Neural progenitor cell (in vitro differentiated cells): ENCODE measurements at regions not wholly inside any gene's neighbourhood (a gene's known extent, or its start where the extent isn't known, plus 50 kb on each side); places are given as distances from the start of the nearest gene placed in this dataset.
A peak's percentile ranks its signal among the peaks of the same experiment; 100 is the strongest.

ENCODE experiments used
- DNase-seq: peaks from one replicate; pipeline ENCODE4 v3.0.0-alpha.2; 2016; ENCODE audit warnings: low spot score
- H2AFZ ChIP-seq: fragments of 200-600 bp; sonication (generic); replicated peaks from 2 replicates; pipeline ENCODE4 v1.6.1; 2016; ENCODE audit warnings: antibody characterized with exemption
- H3F3A ChIP-seq: fragments of 200-600 bp; sonication (generic); 2 replicates; pipeline ENCODE4 v1.6.1; 2016; ENCODE audit warnings: antibody characterized with exemption, low read depth
- H3K27ac ChIP-seq: fragments of 200-600 bp; sonication (generic); 2 replicates; pipeline ENCODE4 v1.5.1; 2016; ENCODE audit warnings: mild to moderate bottlenecking
- H3K27me3 ChIP-seq: fragments of 200-600 bp; sonication (generic); 2 replicates; pipeline ENCODE4 v1.6.1; 2016; ENCODE audit warnings: mild to moderate bottlenecking, moderate library complexity
- H3K36me3 ChIP-seq: fragments of 200-600 bp; sonication (generic); 2 replicates; pipeline ENCODE4 v1.5.1; 2016
- H3K4me1 ChIP-seq: fragments of 200-600 bp; sonication (generic); 2 replicates; pipeline ENCODE4 v1.6.1; 2016; ENCODE audit warnings: mixed run types
- H3K4me2 ChIP-seq: fragments of 200-600 bp; sonication (generic); 2 replicates; pipeline ENCODE4 v1.6.1; 2016
- H3K4me3 ChIP-seq: fragments of 200-600 bp; sonication (generic); 2 replicates; pipeline ENCODE4 v1.5.1; 2016
- H3K79me2 ChIP-seq: fragments of 200-600 bp; sonication (generic); 2 replicates; pipeline ENCODE4 v1.6.1; 2016; ENCODE audit warnings: low read depth
- H3K9ac ChIP-seq: fragments of 200-600 bp; sonication (generic); 2 replicates; pipeline ENCODE4 v1.6.1; 2016
- H3K9me3 ChIP-seq: fragments of 200-600 bp; sonication (generic); 2 replicates; pipeline ENCODE4 v1.5.1; 2016; ENCODE audit warnings: low read depth
- H4K20me1 ChIP-seq: fragments of 200-600 bp; sonication (generic); 2 replicates; pipeline ENCODE4 v1.6.1; 2016; ENCODE audit warnings: low read depth
- H3K27ac Mint-ChIP-seq: 3 replicates; pipeline ENCODE4 v1.8.0; 2021; ENCODE audit warnings: mixed read lengths
- H3K27me3 Mint-ChIP-seq: 2 replicates; pipeline ENCODE4 v1.8.0; 2022; ENCODE audit warnings: low read depth, mild to moderate bottlenecking, inconsistent platforms, moderate library complexity, mixed read lengths; ENCODE audit not compliant: insufficient read depth
- H3K36me3 Mint-ChIP-seq: 3 replicates; pipeline ENCODE4 v1.8.0; 2021; ENCODE audit warnings: mixed read lengths
- H3K4me1 Mint-ChIP-seq: 3 replicates; pipeline ENCODE4 v1.8.0; 2021; ENCODE audit warnings: mixed read lengths
- H3K4me3 Mint-ChIP-seq: 3 replicates; pipeline ENCODE4 v1.8.0; 2021; ENCODE audit warnings: mild to moderate bottlenecking, moderate library complexity, mixed read lengths
- H3K9me3 Mint-ChIP-seq: 3 replicates; pipeline ENCODE4 v1.8.0; 2020; ENCODE audit warnings: mixed read lengths
- EZH2 ChIP-seq: fragments of 200-600 bp; sonication (generic); IDR thresholded peaks from 2 replicates; pipeline ENCODE4 v1.6.1; 2017; ENCODE audit warnings: antibody characterized with exemption, mild to moderate bottlenecking, moderate library complexity
- EZH2phosphoT487 ChIP-seq: fragments of 200-600 bp; sonication (generic); IDR thresholded peaks from 2 replicates; pipeline ENCODE4 v1.6.1; 2017; ENCODE audit warnings: antibody characterized with exemption
- TF ChIP-seq, protein P1 (sequence below): fragments of 200-600 bp; sonication (generic); IDR thresholded peaks from 2 replicates; pipeline ENCODE4 v1.5.1; 2017; ENCODE audit warnings: antibody characterized with exemption, mild to moderate bottlenecking

DNA sequence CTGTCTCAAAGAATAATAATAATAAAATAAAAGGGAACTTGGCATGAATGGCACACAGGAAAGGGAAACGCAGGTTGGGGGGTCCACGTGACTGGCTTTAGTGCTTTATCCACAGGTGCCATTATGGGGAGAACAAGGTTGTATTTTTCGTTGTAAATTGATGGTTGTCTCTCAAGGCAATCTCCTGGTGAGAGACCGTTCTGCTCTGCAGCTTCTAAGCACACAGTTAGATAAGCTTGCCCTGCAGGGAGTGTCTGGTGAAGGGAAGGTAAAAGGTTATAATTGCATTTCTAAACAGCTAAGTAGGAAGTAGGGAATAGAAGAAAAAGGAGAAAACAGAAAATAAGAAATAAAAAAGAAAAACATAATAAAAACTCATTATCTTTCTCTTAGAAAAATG, 69.1 kb upstream of the CPSF6 start:
- no peak overlapping the region for H2AFZ ChIP-seq
- no peak overlapping the region for H3K4me2 ChIP-seq
- H3K36me3 Mint-ChIP-seq, result no peaks in the 10 kb centered on the region
- no peaks in the 10 kb centered on the region for H4K20me1 ChIP-seq
- H3K27ac Mint-ChIP-seq, result no peak overlapping the region
- no peak overlapping the region for H3K27ac ChIP-seq
- H3F3A ChIP-seq, result peaks cover 4% of the 10 kb centered on the region
- TF ChIP-seq, protein P1, sequence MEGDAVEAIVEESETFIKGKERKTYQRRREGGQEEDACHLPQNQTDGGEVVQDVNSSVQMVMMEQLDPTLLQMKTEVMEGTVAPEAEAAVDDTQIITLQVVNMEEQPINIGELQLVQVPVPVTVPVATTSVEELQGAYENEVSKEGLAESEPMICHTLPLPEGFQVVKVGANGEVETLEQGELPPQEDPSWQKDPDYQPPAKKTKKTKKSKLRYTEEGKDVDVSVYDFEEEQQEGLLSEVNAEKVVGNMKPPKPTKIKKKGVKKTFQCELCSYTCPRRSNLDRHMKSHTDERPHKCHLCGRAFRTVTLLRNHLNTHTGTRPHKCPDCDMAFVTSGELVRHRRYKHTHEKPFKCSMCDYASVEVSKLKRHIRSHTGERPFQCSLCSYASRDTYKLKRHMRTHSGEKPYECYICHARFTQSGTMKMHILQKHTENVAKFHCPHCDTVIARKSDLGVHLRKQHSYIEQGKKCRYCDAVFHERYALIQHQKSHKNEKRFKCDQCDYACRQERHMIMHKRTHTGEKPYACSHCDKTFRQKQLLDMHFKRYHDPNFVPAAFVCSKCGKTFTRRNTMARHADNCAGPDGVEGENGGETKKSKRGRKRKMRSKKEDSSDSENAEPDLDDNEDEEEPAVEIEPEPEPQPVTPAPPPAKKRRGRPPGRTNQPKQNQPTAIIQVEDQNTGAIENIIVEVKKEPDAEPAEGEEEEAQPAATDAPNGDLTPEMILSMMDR, result no peak
- TF ChIP-seq EZH2 (no peak), EZH2phosphoT487 (no peak)
- no peak overlapping the region for H3K9ac ChIP-seq
- no peak overlapping the region for H3K4me3 Mint-ChIP-seq
- no peaks in the 10 kb centered on the region for H3K9me3 ChIP-seq
- peaks cover 16% of the 10 kb centered on the region for H3K4me1 ChIP-seq
- H3K27me3 ChIP-seq, result no peaks in the 10 kb centered on the region
- H3K9me3 Mint-ChIP-seq, result peaks cover 3% of the 10 kb centered on the region
- no peaks in the 10 kb centered on the region for H3K36me3 ChIP-seq
- H3K4me3 ChIP-seq, result no peak overlapping the region
- no peaks in the 10 kb centered on the region for H3K27me3 Mint-ChIP-seq
- no peak for DNase-seq
- H3K4me1 Mint-ChIP-seq, result peaks cover 9% of the 10 kb centered on the region
- H3K79me2 ChIP-seq, result no peaks in the 10 kb centered on the region

DNA sequence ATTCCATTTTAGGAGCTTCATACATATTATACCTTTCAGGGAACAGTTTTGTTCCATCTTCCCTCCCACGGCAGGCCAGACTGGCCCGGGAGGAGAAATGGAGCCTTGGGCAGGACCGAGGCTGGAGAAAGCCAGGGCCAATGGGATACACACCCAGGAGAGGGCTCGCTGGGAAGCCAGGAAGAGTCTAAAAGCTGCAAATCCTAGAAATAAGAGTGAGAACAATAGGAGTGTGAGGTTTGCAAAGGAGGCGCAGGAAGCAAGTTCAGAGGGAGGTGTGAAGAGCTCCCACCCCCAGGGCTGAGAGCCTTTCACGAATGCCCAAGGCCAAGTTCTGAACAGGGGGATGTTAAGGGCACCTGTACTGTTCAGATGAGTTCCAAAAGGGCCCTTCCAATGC, 67.5 kb upstream of the CPSF6 start:
- Histone ChIP-seq H2AFZ (no peak overlapping the region), H3K36me3 (no peaks in the 10 kb centered on the region), H3K27ac (no peak overlapping the region), H3K27me3 (no peaks in the 10 kb centered on the region), H4K20me1 (no peaks in the 10 kb centered on the region), H3K79me2 (no peaks in the 10 kb centered on the region), H3F3A (peaks cover 4% of the 10 kb centered on the region), H3K4me2 (no peak overlapping the region), H3K4me3 (no peak overlapping the region), H3K4me1 (peaks cover 16% of the 10 kb centered on the region), H3K9ac (no peak overlapping the region), H3K9me3 (no peaks in the 10 kb centered on the region)
- Mint-ChIP-seq H3K27ac (no peak overlapping the region), H3K27me3 (no peaks in the 10 kb centered on the region), H3K36me3 (no peaks in the 10 kb centered on the region), H3K9me3 (peaks cover 7% of the 10 kb centered on the region), H3K4me1 (peaks cover 9% of the 10 kb centered on the region), H3K4me3 (no peak overlapping the region)
- TF ChIP-seq EZH2 (no peak), EZH2phosphoT487 (no peak)
- TF ChIP-seq, protein P1, result no peak
- no peak for DNase-seq

DNA sequence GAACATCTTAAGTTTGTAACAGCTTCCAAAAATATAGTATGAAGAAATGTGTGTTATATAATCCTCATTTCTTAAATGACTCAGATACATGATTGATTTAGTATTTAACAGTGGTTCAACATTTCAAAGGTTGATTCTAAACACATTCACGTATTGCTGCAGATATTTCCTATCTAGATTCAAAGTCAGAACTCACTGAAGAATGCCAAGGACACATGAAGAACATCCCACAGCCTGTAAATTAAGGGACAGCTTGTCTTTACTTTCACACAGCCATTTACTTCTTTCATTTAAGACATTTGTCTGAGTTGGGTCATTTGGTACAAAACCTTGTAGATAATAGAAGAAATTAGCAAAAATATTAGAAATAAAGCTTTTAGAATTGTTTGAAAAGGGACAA, 66.9 kb upstream of the CPSF6 start:
- no peaks in the 10 kb centered on the region for H3K9me3 ChIP-seq
- Mint-ChIP-seq H3K4me1 (peaks cover 9% of the 10 kb centered on the region), H3K4me3 (no peak overlapping the region), H3K27me3 (no peaks in the 10 kb centered on the region), H3K27ac (no peak overlapping the region), H3K36me3 (no peaks in the 10 kb centered on the region), H3K9me3 (peaks cover 7% of the 10 kb centered on the region)
- H3K27me3 ChIP-seq, result no peaks in the 10 kb centered on the region
- no peak for TF ChIP-seq EZH2
- TF ChIP-seq, protein P1, result no peak
- no peak overlapping the region for H3K4me3 ChIP-seq
- H3K36me3 ChIP-seq, result no peaks in the 10 kb centered on the region
- H3F3A ChIP-seq, result peaks cover 4% of the 10 kb centered on the region
- H3K9ac ChIP-seq, result no peak overlapping the region
- no peaks in the 10 kb centered on the region for H3K79me2 ChIP-seq
- H2AFZ ChIP-seq, result no peak overlapping the region
- no peak overlapping the region for H3K4me2 ChIP-seq
- H4K20me1 ChIP-seq, result no peaks in the 10 kb centered on the region
- DNase-seq, result no peak
- peaks cover 13% of the 10 kb centered on the region for H3K4me1 ChIP-seq
- no peak overlapping the region for H3K27ac ChIP-seq

DNA sequence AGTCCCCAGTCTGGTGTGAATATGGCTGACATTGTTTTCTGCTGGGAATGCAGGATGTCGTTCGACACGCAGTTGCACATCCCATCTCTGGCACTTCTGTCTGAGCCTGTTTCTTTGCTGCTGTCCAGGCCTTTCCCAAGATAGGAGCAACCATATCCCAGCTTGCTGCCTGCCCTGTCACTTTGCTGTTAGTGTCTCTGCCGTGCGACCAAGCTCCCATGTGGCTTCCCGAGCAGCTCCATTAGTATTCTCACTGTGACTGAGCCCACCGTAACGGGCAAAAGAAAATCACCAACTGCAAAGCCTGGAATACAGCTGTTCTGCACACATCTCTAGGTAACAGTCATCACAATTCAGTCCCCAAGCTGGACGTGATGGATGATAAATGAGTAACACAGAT, 66.0 kb upstream of the CPSF6 start:
- Mint-ChIP-seq H3K27me3 (no peaks in the 10 kb centered on the region), H3K4me1 (peaks cover 9% of the 10 kb centered on the region), H3K27ac (no peak overlapping the region), H3K9me3 (peaks cover 7% of the 10 kb centered on the region), H3K4me3 (no peak overlapping the region), H3K36me3 (no peaks in the 10 kb centered on the region)
- TF ChIP-seq, protein P1, result no peak
- TF ChIP-seq EZH2, result no peak
- TF ChIP-seq EZH2phosphoT487, result no peak
- Histone ChIP-seq H2AFZ (peak overlapping the region; percentile 92), H3K27ac (no peak overlapping the region), H3K36me3 (no peaks in the 10 kb centered on the region), H3K4me3 (no peak overlapping the region), H3K4me2 (no peak overlapping the region), H4K20me1 (no peaks in the 10 kb centered on the region), H3F3A (peaks cover 4% of the 10 kb centered on the region), H3K9me3 (no peaks in the 10 kb centered on the region), H3K9ac (no peak overlapping the region), H3K4me1 (peaks cover 12% of the 10 kb centered on the region), H3K27me3 (no peaks in the 10 kb centered on the region), H3K79me2 (no peaks in the 10 kb centered on the region)
- no peak for DNase-seq
